ENCODE measurements at regions not wholly inside any gene's neighbourhood (a gene's known extent, or its start where the extent isn't known, plus 50 kb on each side); places are given as distances from the start of the nearest gene placed in this dataset.

- H3K27me3 ChIP-seq, result no peaks in the 10 kb centered on the region
- H3K9me3 ChIP-seq, result no peaks in the 10 kb centered on the region
- H3K4me1 ChIP-seq, result no peaks in the 10 kb centered on the region
- intact Hi-C loops (cut with DNase I), result no loop called here
- no peak for TF ChIP-seq CTCF (IDR thresholded peaks at IDR 0.05)
- TF ChIP-seq POLR2AphosphoS5 (IDR thresholded peaks at IDR 0.05; ENCODE audit: insufficient read depth in 1 of 2, low read depth in 1 of 2), result no peak
- no peak for TF ChIP-seq POLR2A (IDR thresholded peaks at IDR 0.05)
- DNase-seq (ENCODE audit: extremely low spot score in 2 of 2), result no peak
- no peak overlapping the region for H3K4me3 ChIP-seq
- no peaks in the 10 kb centered on the region for H3K36me3 ChIP-seq
- H3K27ac ChIP-seq, result no peak overlapping the region
Measured at GRCh38 chr13:53807251-53807834, 778.7 kb downstream of the OLFM4 start.

- no peak overlapping the region for H3K27ac ChIP-seq
- DNase-seq (ENCODE audit: extremely low spot score in 2 of 2), result no peak
- intact Hi-C loops (cut with DNase I), result no loop called here
- no peaks in the 10 kb centered on the region for H3K36me3 ChIP-seq
- H3K4me1 ChIP-seq, result no peaks in the 10 kb centered on the region
- TF ChIP-seq CTCF (IDR thresholded peaks at IDR 0.05) (no peak), POLR2AphosphoS5 (IDR thresholded peaks at IDR 0.05; ENCODE audit: insufficient read depth in 1 of 2, low read depth in 1 of 2) (no peak), POLR2A (IDR thresholded peaks at IDR 0.05) (no peak)
- H3K9me3 ChIP-seq, result no peaks in the 10 kb centered on the region
- no peak overlapping the region for H3K4me3 ChIP-seq
- H3K27me3 ChIP-seq, result no peaks in the 10 kb centered on the region
Measured at GRCh38 chr13:53821632-53822031, 793.0 kb downstream of the OLFM4 start.

GRCh38 chr13:53822136-53822535 lies 793.5 kb downstream of the OLFM4 start:
- H3K27ac ChIP-seq, result no peak overlapping the region
- H3K27me3 ChIP-seq, result no peaks in the 10 kb centered on the region
- intact Hi-C loops (cut with DNase I), result no loop called here
- H3K4me1 ChIP-seq, result no peaks in the 10 kb centered on the region
- TF ChIP-seq POLR2AphosphoS5 (IDR thresholded peaks at IDR 0.05; ENCODE audit: insufficient read depth in 1 of 2, low read depth in 1 of 2) (no peak), POLR2A (IDR thresholded peaks at IDR 0.05) (no peak)
- no peaks in the 10 kb centered on the region for H3K9me3 ChIP-seq
- H3K4me3 ChIP-seq, result no peak overlapping the region
- no peaks in the 10 kb centered on the region for H3K36me3 ChIP-seq
- no peak for DNase-seq (ENCODE audit: extremely low spot score in 2 of 2)

- H3K4me1 ChIP-seq, result no peaks in the 10 kb centered on the region
- H3K9me3 ChIP-seq, result no peaks in the 10 kb centered on the region
- H3K36me3 ChIP-seq, result no peaks in the 10 kb centered on the region
- intact Hi-C loops (cut with DNase I), result loop anchor here (5.0 kb wide), 1 partner anchor 1183 kb away; no protein-coding TSS in a partner anchor
- no peak overlapping the region for H3K4me3 ChIP-seq
- no peak for DNase-seq (ENCODE audit: extremely low spot score in 2 of 2)
- H3K27me3 ChIP-seq, result no peaks in the 10 kb centered on the region
- H3K27ac ChIP-seq, result no peak overlapping the region
- TF ChIP-seq POLR2A (IDR thresholded peaks at IDR 0.05) (no peak), POLR2AphosphoS5 (IDR thresholded peaks at IDR 0.05; ENCODE audit: insufficient read depth in 1 of 2, low read depth in 1 of 2) (no peak), CTCF (IDR thresholded peaks at IDR 0.05) (no peak)
Measured at GRCh38 chr13:53839461-53839860, 810.8 kb downstream of the OLFM4 start.

- no peak for TF ChIP-seq POLR2AphosphoS5 (IDR thresholded peaks at IDR 0.05; ENCODE audit: insufficient read depth in 1 of 2, low read depth in 1 of 2)
- TF ChIP-seq CTCF (IDR thresholded peaks at IDR 0.05), result no peak
- TF ChIP-seq POLR2A (IDR thresholded peaks at IDR 0.05), result no peak
- H3K27ac ChIP-seq, result no peak overlapping the region
- intact Hi-C loops (cut with DNase I), result no loop called here
- H3K36me3 ChIP-seq, result no peaks in the 10 kb centered on the region
- DNase-seq (ENCODE audit: extremely low spot score in 2 of 2), result no peak
- no peaks in the 10 kb centered on the region for H3K9me3 ChIP-seq
- H3K27me3 ChIP-seq, result no peaks in the 10 kb centered on the region
- H3K4me1 ChIP-seq, result no peaks in the 10 kb centered on the region
- no peak overlapping the region for H3K4me3 ChIP-seq
Measured at GRCh38 chr13:53844473-53845146, 816.0 kb downstream of the OLFM4 start.
